Hematopoietic multipotent progenitor cell treated with erythropoietin and hydrocortisone succinate and interleukin-3 and kit ligand, for 4 days (in vitro differentiated cells): ENCODE measurements at regions not wholly inside any gene's neighbourhood (a gene's known extent, or its start where the extent isn't known, plus 50 kb on each side); places are given as distances from the start of the nearest gene placed in this dataset.
A peak's percentile ranks its signal among the peaks of the same experiment; 100 is the strongest.
"Not testable (repeated sequence)": the region's sequence is repeated elsewhere in the genome, so short reads cannot be mapped to it uniquely, and the experiment has no call there.

Experiments used
- DNase-seq: peaks from one replicate; pipeline ENCODE4 v3.0.0-alpha.2; 2015

DNA sequence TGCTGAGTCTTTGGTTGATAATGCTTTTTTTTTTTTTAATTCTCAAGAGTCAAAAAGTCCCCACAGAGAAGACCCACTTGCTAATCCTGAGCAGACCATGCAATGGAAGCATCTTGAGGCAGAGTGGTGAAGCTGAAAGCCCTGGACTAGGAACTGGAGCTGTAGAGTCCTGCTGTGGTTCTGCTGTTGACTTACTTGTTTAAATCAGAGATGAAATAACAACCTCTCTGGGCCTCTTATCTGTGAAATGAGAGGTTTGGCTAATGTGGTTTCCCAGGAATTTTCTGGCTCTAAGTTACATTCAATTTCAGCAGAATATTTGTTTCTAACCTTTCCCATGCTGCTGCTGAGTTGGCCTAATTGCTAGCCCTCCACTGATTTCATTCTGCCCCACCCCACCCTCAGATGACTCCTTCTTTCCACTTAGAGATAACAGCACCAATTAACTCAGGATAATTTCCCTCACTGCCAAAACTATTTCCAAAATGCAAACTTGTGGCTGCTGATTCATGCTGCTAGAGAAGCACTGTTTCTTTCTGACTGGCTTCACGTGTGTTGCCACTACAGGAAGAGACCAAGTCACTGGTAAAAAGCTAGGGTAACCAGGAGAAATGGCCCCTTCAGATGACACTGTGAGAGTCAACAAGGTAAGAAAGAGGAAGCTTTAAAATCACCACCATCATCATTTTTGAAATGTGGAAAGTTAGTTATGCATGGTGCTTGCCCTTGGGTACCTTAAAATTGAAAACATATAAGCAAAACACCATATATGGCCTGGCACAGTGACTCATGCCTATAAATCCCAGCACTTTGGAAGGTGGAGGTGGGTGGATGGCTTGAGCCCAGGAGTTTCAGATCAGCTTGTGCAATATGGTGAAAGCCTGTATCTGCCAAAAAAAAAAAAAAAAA is 326.4 kb downstream of the DCHS2 start:
- DNase-seq = no peak

DNA sequence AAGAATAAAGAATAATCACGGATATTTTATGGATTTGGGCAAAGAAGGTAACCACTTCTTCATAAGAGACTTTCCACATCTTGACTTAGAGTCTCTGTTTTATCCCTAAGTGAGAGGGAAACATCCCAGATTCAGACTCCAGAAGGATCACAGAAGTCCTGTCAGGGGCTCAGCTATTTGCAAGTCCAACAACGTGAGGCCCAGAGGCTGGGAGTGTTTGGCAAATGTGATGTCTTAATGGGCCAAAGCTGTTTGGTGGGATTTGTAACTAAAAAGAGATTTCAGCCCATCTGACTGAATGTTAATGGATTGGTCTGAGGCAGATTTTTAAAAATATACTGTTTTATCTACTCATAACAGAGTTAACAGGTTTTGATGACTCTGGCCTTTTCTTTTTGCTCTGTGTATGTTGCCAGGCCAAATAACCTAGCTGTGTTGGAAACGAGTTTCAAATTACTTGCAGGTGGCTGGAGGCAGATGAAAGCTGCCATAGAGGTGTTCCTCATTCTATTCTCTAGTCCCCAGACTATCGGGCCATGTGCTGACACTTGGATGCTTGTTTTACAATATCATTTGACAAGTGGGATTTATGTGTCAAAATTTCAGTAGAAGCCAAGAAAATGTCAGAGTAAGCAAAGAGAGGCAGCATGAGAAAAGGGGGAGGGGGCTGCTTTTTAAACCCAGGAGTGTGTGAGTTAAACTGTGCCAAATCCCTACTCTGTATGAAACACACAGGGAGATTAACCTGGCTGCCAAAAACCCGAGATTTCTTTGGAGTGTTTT is 330.9 kb downstream of the DCHS2 start:
- no peak for DNase-seq

DNA sequence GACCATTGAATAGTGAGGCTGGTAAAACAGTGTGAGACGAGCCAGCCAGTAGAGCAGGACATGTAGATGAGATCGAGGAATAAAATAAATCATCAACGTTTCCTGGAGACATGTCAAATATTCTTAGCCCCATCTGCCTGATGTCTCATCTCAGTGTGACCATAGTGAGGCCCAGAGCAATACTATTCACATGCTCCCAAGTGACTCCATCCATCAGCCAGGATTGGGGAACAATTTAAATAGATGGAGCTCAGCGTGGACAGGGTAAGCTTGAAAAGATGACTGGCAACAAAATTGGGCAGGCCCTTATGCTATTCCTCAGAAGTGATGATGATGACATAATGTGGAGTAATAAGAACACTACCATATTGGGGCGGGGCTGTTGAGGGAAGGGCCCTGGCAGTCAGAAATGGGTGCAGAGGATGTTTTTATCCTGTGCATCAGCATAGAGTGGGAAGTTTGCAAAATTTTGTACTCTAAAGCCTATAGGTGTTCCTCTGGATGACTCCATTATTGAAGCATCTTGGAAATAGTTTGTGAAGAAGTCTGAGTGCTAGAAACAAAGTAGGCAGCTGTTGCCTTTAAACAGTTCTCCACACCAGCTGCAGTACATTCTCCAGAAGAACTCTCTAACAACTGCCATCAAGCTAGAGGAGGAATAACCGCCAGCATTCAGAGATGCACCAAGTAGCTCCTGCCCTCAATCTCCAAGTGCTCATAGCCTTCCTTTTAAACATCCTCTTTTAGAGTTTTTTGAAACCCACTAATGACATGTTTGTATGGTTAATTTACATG is 333.0 kb downstream of the DCHS2 start:
- DNase-seq = no peak

GRCh38 chr4:154152546-154152945 is 339.1 kb downstream of the DCHS2 start:
- no peak for DNase-seq

GRCh38 chr4:154149236-154149635 is 342.4 kb downstream of the DCHS2 start:
- DNase-seq = not testable (repeated sequence)

DNA sequence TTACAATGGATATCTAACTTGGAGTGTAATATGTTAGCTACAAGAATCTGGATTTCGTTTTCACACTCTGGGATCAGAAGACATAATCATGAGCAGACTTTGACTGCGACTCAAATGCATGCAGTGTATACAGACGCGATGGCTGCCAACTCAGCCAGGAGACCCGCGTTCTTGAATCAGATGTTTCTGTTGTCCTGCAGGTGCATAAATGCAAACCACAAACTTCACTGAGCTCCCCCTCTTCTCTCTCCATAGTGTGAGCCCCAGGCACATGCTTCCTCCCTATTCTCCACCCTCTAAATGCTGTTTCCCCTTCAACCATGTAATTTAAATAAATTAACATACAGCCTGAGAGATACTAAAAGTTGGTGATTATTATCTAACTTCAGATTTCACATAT is 347.9 kb downstream of the DCHS2 start:
- no peak for DNase-seq

DNA sequence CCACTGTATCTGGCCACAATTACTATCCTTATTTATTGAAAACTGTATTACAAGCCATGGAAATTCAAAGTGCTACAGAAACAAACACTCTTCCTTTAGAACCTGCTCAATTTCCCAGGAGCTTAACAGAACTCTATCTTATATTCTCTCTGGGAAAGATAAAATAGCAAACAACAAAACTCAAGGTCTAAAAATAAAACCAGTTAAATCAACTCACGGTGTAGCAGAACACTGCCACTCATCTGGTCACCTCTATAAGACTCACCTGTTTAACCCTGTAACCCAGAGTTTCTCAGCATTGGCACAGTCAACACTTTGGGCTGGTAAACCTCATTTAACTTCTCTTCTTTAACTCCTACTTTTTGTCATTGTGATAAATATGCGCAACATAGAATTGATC is 348.9 kb downstream of the DCHS2 start:
- no peak for DNase-seq

- DNase-seq = no peak
Measured at GRCh38 chr4:154140869-154141268, 350.7 kb downstream of the DCHS2 start.

DNA sequence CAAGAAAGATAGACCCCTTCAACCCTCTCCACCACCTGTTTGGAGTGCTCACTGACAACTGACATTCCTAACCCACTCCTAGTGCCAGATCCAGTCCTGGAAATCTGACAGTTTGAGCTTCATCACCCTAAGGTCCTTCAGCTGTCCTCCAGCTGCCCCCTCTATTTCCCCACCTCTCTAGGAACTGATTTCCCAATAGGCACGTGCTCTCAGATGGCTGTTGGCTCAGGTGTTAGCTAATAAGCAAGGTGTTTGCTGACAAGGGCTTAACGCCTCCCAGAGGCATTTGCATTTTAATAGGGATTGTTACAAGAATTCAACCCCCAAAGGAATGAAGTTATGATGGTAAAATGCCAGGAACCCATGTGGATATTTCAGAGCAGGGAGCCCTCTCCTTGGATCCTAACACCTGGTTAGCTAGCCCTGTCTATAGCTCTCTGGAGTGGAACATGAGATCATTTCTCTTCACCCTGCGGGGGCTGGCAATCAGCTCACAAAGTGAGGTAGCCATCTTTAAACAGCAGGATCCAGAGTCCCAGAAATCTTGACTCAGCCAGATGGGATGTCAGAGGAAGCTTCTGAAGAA is 348.5 kb upstream of the SFRP2 start:
- no peak for DNase-seq

DNA sequence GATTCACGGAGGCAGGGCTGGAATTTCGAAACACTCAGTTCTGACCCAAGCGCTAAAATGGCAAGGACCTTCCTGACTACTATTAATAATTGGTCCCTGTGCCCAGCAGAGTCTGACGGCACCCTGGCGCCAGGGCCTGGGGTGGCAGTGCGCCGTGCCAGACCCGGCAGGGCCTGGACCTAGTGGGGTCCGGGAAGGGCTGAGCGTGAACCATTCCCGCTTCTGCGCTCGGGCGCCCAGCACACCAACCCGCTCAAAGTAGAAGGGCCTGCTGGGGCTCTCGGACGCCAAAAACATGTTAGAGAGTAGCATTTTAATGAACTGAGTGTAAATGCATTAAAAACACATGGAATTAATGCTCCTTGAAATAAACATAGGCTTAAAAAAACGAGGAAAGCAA is 346.7 kb upstream of the SFRP2 start:
- DNase-seq = no peak

GRCh38 chr4:154132406-154132805 is 343.5 kb upstream of the SFRP2 start:
- no peak for DNase-seq

- DNase-seq = no peak
Measured at GRCh38 chr4:154126276-154126675, 337.4 kb upstream of the SFRP2 start.

GRCh38 chr4:154125340-154125739 is 336.5 kb upstream of the SFRP2 start:
- no peak for DNase-seq

- no peak for DNase-seq
Measured at GRCh38 chr4:154124539-154125255, 335.8 kb upstream of the SFRP2 start.

GRCh38 chr4:154123897-154124296 is 335.0 kb upstream of the SFRP2 start:
- no peak for DNase-seq

DNA sequence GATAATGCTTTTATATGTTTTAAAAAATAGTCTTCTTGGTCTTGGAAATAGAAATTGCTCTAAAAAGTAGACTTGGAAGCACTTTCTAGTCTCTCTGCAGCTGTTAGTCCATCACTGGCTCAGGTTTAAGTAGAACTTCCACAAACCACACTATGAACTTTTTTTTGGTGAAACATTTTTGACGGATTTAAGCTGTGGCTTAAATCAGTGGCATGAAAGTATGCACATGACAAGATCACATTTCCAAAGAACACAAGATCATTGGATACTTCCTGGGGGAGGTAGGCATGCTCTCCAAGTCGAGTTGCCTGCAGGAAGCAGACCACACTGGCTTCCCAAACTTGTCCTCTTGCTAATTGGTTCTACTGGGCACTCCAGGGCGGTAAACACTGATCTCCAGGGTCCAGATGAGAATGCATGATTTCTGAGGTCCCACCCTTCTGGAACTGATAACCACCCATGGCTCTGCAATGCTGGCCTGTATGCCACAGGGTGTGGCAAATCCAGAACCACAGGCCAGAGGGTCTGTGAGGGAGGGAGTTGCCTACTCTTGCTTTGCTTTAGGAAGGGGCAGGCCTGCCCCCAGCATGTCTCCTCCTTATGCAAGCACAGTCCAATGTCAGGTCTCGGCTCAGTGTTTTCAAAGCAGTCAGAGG is 331.9 kb upstream of the SFRP2 start:
- DNase-seq = peak; percentile 44

- no peak for DNase-seq
Measured at GRCh38 chr4:154120006-154120676, 331.3 kb upstream of the SFRP2 start.

- no peak for DNase-seq
Measured at GRCh38 chr4:154119317-154119716, 330.4 kb upstream of the SFRP2 start.

- DNase-seq = not testable (repeated sequence)
Measured at GRCh38 chr4:154117726-154118125, 328.8 kb upstream of the SFRP2 start.

GRCh38 chr4:154107337-154107736 is 318.5 kb upstream of the SFRP2 start:
- no peak for DNase-seq

GRCh38 chr4:154088741-154089140 is 299.9 kb upstream of the SFRP2 start:
- no peak for DNase-seq
